ENCODE measurements at regions not wholly inside any gene's neighbourhood (a gene's known extent, or its start where the extent isn't known, plus 50 kb on each side); places are given as distances from the start of the nearest gene placed in this dataset.
"Not testable (repeated sequence)": the region's sequence is repeated elsewhere in the genome, so short reads cannot be mapped to it uniquely, and the experiment has no call there.

DNA sequence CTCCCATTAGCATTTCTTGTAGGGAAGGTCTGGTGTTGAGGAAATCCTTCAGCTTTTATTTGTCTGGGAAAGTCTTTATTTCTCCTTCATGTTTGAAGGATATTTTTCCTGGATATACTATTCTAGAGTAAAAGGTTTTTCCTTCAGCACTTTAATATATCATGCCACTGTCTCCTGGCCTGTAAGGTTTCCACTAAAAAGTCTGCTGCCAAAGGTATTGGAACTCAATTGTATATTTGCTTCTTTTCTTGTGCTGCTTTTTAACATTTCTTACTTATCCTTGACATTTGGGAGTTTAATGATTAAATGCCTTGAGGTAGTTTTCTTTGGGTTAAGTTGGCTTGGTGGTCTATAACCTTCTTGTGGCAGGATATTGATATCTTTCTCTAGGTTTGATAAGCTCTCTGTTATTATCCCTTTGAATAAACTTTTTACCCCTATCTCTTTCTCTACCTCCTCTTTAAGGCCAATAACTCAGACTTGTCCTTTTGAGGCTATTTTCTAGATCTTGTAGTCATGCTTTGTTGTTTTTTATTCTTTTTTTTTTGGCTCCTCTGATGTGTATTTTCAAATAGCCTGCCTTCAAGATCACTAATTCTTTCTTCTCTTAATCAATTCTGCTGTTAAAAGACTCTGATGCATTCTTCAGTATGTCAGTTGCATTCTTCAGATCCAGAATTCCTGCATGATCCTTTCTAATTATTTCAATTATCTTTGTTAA is 225.0 kb upstream of the ZNF217 start:
- no peak for DNase-seq (ENCODE audit: low spot score)

DNA sequence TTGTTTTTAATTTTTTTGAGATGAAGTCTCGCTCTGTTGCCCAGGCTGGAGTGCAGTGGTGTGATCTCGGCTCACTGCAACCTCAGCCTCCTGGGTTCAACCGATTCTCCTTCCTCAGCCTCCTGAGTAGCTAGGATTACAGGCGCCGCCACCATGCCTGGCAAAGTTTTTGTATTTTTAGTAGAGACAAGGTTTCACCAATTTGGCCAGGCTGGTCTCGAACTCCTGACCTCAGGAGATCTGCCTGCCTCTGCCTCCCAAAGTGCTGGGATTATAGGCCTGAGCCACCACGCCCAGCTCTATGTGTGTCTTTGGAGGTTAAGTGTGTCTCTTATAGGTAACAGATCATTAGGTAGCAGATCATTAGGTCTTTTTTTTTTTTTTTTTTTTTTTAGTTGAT is 223.9 kb upstream of the ZNF217 start:
- DNase-seq (ENCODE audit: low spot score): not testable (repeated sequence)

DNA sequence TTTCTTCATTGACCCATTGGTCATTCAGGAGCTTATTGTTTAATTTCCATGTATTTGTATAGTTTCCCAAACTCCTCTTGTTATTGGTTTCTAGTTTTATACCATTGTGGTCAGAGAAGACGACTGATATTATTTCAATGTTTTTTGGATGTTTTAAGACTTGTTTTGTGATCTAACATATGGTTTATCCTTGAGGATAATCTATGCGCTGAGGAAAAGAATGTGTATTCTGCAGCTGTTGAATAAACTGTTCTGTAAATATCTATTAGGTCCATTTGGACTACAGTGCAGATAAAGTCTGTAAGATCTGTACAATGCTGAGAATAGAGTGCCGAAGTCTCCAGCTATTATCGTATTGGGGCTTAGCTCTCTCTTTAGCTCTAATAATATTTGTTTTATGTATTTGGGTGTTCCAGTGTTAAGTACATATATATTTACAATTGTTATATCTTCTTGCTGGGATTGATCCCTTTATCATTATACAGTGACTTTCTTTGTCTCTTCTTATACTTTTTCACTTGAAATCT is 223.3 kb upstream of the ZNF217 start:
- DNase-seq (ENCODE audit: low spot score): no peak

DNA sequence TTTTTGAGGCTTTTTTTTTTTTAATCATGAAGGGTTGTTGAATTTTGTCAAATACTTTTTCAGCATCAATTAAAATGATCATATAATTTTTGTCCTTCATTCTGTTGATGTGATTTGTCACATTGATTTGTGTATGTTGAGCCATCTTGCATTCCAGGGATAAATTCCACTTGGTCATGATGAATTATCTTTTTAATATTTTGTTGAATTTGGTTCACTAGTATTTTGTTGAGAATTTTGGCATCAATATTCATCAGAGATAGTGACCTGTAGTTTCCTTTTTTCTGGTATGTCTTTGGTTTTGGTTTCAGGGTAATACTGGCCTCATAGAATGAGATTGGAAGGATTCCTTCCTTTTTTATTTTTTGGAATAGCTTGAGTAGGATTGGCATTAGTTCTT is 221.9 kb upstream of the ZNF217 start:
- no peak for DNase-seq (ENCODE audit: low spot score)

DNA sequence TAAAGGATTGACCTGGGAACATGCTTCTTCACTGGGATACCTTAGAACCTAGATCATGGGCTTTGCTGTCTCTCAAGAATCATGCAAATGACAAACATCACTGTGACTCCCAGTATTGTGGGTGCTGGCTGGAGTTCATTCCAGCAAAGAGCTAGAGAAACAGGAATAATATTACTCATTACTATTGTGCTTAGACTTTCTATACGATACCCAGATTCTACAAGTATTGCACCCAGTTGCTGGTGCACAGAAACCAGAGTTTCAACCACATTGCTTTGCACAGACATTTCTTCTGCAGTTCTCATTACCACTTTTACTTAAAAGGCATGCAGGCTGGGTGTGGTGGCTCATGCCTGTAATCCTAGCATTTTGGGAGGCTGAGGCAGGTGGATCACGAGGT is 220.4 kb upstream of the ZNF217 start:
- no peak for DNase-seq (ENCODE audit: low spot score)

DNA sequence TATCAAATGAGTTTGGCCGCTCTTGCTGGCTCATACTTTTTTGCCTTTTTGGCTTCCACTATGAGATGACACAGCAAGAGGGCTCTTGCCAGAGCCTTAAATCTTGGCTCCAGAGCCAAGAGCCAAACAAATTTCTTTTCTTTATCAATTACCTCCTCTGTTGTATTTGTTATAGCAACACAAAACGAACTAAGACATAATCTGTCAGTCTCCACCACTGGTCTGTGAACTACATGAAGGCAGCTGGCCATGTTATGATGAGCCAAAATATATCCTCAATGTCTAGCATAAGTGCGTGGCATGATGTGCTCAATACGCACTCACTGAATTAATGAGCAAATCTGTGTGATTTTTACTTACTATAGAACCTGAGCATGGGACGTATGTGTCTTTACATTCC is 220.0 kb upstream of the ZNF217 start:
- DNase-seq (ENCODE audit: low spot score): no peak

DNA sequence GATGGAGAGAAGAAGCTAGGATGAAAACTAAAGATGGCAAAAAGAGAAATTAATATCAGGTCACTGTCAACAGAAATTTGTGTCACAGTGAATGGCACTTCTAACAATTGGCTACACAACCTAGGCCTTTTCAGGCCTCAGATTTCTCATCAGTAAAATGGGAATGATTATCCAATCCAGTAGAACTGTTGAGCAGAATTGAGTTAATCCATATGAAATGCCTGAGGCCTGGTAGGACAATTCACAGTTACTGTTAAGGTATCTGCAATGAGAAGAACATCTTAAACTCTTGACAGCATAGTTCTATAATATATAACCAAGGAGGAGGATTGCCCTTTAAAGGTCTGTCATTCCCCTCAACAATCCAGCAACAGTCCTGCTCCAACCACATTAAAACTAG is 217.9 kb upstream of the ZNF217 start:
- no peak for DNase-seq (ENCODE audit: low spot score)

DNA sequence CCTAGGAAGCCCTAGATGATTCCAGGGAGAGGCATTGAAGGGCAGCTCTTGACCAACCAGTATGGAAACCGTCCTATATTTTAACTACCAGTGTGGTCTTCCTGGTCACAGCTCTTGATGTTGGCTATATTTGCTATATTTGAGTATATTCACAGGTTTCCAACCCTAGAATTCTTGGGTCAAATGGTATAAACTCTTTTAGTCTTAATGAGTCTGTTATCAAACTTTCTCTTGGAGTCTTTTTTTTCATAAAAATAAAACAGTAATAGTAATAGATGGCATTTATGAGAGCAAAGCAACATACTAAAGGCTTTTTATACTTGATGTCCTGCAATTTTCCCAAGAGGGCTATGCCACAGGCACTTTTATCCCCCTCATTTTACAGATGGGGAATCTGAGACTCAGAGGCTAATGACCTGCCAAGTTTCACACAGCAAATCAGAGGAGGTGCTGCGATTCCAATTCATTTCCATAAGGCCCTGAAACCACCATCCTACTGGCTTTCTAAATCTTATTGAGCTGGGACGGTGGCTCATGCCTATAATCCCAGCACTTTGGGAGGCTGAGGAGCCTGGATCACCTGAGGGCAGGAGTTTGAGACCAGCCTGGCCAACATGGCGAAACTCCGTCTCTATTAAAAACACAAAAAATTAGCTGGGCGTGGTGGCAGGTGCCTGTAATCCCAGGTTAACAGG is 217.2 kb upstream of the ZNF217 start:
- no peak for DNase-seq (ENCODE audit: low spot score)

DNA sequence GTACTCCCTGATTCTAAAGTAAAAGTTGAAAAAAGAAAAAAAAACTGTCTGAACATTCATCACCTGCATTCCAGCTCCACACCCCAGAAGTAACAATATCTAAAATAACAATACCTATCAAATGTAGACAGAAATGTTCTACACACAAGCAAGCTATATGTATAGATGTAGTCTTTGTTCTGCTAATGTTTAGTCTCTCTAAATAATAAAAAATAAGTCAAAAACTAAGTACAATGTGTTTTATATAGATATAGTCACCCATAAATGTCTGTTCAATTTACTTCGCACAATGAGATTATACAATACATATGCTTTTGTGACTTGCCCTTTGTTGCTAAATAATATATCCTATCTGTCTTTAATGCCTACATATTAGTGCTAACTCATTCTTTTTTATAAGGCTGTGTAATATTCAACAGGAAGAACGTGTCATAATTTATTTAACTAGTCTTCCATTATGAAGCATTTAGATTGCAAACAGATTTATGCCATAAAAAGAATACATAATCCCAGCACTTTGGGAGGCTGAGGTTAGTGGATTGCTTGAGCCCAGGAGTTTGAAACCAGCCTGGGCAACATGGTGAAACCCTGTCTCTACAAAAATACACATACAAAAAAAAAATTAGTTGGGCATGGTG is 216.2 kb upstream of the ZNF217 start:
- DNase-seq (ENCODE audit: low spot score): no peak

DNA sequence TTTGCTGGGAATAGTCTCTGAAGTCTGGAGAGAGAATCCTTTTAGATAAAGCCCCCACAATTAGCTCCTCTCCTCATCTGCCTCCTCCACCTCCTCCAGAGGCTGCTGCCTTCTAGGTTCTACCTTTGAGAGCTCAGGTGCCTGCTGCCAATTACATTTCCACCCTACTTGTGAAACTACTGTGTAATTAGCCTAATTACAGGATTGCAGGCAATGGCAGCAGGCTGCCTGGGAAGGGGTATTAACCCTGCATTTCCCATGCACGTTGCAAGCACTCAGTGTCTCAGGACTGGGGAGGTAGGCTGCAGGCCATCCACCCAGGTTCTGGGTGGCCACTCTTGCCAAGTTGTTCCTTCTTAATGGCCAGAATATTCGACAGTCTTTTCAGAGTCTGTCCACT is 215.6 kb upstream of the ZNF217 start:
- peak; percentile 73 for DNase-seq (ENCODE audit: low spot score)

DNA sequence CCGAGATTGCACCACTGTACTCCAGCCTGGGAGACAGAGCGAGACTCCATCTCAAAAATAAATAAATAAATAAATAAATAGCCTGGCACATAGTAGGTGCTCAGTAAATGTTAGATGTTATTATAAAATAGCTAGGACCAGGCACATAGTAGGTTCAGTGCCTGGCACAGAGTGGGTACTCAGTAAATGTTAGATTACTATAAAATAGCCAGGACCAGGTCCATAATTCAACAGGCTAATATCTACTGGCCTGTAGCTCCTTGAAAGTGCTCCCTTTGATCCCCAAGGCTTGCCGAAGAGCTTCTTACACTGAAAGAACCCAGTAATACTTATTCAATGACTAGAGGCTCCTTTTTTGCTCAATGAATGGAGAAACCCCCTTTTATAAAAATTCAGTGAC is 215.1 kb upstream of the ZNF217 start:
- DNase-seq (ENCODE audit: low spot score): no peak

DNA sequence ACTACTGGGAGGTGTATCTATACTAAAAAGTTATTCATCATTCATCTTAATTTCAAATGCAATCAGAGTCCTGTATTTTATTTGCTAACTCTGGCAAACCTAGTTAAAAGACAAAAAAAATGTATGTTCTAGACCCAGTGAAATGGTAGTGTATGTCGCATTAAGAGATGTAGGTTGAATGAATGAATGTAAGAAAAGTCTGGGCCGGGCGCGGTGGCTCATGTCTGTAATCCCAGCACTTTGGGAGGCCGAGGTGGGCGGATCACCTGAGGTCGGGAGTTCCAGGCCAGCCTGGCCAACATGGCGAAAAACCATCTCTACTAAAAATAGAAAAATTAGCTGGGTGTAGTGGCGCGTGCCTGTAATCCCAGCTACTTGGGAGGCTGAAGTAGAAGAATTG is 214.7 kb upstream of the ZNF217 start:
- not testable (repeated sequence) for DNase-seq (ENCODE audit: low spot score)

DNA sequence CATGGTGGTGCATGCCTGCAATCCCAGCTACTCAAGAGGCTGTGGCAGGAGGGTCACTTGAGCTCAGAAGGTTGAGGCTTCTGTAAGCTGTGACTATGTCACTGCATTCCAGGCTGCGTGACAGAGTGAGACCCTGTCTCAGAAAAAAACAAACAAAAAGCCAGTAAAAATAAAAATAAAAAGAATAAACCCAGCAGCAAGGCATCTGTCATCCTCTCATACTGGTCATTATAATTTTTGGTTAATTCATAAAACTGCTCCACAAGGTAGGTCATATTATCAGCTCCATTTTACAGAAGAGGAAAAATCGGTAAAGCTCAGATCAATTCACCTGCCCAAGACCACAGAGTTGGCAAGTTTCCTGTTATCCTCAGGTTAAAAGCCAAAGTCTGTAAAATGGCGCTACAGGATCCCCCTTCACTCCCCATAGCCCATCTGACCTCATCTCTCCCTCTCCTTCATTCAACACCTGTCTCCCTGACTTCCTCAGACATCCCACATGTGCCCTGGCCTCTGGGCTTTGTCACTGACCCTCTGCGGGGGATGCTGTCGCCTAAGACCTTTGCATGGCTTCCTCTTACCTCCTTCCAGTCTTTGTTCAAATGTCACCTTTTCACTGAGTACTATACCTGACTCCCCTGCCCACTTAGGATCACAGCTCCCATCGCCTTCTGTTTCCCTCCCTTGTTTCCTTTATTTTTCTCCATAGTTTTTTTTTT is 213.2 kb upstream of the ZNF217 start:
- no peak for DNase-seq (ENCODE audit: low spot score)

DNA sequence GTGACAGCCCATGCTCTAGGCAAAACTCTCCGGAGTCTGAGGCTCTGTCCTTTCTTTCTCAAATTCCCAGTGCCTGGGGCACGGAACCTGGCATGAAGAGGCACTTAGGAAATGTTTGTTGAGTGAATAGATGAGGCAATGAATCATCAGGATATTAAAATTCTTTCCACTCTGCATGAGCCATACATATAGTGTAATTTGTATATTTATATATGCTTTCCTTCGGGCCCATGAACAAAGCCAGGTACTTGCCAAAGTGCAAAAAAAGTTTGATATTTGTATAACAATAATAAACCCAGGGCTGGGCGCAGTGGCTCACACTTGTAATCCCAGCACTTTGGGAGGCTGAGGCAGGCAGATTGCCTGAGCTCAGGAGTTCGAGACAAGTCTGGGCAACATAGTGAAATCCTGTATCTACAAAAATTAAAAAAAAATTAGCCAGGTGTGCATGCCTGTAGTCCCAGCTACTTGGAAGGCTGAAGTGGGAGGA is 212.3 kb upstream of the ZNF217 start:
- no peak for DNase-seq (ENCODE audit: low spot score)

DNA sequence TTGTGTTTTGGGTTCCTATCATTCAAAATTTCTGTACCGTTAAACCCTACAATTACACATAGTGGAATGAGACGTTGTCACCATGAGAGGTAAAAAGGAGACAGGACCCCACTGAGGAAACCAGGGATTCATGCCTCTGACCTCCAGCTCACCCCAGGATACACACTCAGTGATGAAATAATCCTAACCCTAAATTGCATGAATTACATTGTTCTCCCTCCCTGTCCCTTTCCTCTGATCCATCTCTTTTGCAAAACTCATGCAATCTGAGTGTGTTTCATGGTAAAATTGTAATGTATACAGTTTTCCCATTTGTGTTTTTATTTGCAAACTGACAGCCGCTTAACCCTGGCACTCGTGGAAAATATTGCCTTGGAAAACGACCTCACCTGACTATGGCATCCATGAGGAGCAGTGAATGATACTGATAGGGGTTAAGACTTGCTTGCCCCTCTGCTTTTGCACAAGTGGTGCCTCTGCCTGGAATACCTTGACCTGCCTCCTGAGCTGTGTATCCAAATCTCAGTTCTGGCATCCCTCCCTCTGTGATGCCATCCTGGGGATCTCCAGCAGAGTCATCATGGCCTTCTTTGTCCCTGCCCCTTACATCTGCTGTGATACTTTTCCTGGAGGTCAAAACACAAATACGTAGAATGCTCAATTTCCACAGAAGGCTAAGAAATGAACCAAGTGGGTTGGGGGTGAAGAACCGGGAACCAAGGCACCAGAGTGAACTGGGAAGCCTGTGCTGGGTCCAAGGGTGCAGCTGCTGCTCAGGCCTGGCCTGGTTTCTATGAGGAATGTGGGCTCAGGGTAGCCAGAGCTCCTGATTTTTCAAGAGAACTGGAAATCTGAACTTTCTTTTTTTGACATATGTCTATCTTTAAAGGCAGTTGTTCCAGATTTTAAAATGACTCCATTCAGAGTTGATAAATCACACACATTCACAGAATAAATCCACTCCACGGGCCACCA is 211.6 kb upstream of the ZNF217 start:
- DNase-seq (ENCODE audit: low spot score): no peak

DNA sequence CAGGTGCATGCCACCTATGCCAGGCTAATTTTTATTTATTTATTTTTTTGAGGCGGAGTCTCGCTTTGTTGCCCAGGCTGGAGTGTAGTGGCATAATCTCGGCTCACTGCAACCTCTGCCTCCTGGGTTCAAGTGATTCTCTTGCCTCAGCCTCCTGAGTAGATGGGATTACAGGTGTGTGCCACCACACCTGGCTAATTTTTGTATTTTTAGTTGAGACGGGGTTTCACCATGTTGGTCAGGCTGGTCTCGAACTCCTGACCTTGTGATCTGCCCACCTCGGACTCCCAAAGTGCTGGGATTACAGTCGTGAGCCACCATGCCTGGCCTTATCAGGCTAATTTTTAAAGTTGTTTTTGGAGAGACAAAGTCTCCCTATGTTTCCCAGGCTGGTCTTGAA is 210.7 kb upstream of the ZNF217 start:
- not testable (repeated sequence) for DNase-seq (ENCODE audit: low spot score)

DNA sequence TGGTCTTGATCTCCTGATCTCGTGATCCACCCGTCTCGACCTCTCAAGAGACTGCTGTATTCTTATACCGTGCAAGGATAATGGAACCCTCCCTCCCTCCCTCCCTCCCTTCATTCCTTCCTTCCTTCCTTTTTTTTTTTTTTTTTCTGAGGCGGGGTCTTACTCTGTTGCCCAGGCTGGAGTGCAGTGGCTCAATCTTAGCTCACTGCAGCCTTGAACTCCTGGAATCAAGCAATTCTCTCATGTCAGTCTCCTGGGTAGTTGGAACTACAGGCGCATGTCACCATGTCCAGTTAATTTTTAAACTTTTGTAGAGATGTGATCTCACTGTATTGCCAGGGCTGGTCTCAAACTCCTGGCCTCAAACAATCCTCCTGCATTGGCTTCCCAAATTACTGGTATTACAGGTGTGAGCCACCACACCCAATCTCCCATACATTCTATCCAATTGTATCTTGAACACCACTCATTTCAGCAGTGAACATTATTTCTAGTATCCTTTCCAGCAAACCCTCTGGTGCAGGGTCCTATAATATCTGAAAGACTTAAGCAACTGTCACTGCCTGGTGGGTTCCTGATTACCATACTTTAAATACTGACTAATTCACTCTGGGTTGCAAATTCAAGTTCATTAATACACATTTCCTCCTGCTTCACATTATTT is 210.0 kb upstream of the ZNF217 start:
- no peak for DNase-seq (ENCODE audit: low spot score)

DNA sequence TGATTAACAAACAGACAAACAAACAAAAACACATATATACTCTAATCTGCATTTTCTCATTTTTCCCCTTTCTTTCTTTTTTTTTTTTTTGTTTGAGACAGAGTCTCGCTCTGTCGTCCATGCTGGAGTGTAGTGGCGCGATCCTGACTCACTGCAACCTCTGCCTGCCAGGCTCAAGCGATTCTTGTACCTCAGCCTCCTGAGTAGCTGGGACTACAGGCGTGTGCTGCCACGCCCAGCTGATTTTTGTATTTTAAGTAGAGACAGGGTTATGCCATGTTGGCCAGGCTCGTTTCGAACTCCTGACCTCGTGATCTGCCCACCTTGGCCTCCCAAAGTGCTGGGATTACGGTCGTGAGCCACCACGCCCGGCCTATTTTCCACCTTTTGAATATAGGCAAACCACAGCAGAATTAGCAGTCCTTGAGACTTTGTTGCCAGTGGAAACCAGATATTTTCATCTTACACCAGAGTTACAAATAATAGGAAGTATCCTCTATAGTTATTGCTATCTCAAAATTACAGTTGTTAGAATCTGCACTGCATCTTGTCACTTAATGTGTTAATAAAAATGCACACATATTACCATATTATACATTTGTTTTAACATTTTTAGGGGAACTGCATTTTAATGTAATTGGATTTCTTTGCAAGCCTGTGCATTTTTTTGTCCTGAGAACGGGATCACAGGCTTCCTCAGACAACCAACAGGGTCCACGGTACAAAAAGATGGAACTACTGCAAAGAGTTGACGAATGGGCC is 208.2 kb upstream of the ZNF217 start:
- no peak for DNase-seq (ENCODE audit: low spot score)

DNA sequence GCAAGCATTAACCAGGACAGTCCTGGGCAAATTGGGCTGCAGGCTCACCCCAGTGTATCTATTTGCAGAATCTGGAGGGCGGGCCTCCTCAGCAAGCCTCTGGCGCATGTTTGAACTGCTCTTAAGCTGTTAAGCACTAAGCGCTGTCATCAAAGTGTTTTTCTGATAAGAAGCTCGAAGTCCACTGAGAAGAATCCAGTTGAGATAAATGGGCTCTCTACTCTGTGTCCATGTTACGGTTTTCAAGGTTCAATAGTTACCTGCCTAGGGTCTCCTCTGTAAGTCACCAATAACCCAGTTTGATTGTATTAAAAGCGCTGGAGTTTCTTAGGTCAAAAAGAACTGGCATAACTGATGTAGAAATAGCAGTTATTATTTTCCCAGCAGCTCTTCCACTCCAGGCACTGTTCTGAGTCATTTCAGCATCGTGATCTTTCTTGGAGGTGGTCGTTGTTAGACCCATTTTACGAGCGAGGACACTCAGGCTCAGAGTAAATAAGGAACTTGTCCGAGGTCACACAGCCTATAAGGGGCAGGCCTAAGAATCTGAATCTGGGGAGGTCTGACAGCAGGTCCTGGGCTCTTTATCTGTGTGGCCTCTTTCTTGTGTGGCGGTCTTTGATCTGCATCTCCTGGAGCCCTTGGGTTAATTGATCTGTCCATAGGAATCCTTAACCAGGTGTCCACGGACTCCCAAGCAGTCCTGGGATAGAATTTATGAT is 207.4 kb upstream of the ZNF217 start:
- no peak for DNase-seq (ENCODE audit: low spot score)

Data from D341Med (cell line).